ENCODE measurements at regions not wholly inside any gene's neighbourhood (a gene's known extent, or its start where the extent isn't known, plus 50 kb on each side); places are given as distances from the start of the nearest gene placed in this dataset.

- no peak for TF ChIP-seq EZH2 (IDR thresholded peaks at IDR 0.05; ENCODE audit: insufficient read depth, poor library complexity, severe bottlenecking)
- no peak for TF ChIP-seq EZH2phosphoT487 (IDR thresholded peaks at IDR 0.05; ENCODE audit: insufficient read depth, low read depth)
Measured at GRCh38 chr13:84525865-84526264, 643.6 kb upstream of the SLITRK1 start.
